LHCN-M2 (cell line): ENCODE measurements at regions not wholly inside any gene's neighbourhood (a gene's known extent, or its start where the extent isn't known, plus 50 kb on each side); places are given as distances from the start of the nearest gene placed in this dataset.

Experiments
- DNase-seq: peaks from one replicate; pipeline ENCODE4 v3.0.0-alpha.2; 2012; ENCODE audit warnings: low read depth

- no peak for DNase-seq
Measured at GRCh38 chr4:176627916-176628315, 164.8 kb downstream of the VEGFC start.

- no peak for DNase-seq
Measured at GRCh38 chr4:176631611-176632010, 161.1 kb downstream of the VEGFC start.
